ENCODE measurements at regions not wholly inside any gene's neighbourhood (a gene's known extent, or its start where the extent isn't known, plus 50 kb on each side); places are given as distances from the start of the nearest gene placed in this dataset.
A peak's percentile ranks its signal among the peaks of the same experiment; 100 is the strongest.

DNA sequence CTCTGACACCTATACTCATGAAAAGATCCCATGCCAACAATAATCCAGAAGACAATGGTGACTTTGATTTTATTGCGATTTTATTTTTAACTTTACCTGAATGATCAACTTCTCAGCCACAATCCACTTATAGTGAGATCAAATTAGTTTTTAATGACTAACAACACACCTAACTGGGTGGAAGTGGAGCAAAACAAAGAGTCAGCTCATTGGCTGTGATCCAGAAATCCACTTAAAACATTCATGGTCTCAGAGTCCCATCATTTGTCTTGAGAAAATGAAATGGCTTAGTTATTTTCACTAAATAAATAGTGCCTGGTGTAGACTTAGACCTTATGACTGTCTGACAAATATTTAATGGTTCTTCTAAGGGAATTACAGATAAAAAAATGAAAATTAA is 1177.8 kb downstream of the NLGN4Y start:
- no peak for DNase-seq

DNA sequence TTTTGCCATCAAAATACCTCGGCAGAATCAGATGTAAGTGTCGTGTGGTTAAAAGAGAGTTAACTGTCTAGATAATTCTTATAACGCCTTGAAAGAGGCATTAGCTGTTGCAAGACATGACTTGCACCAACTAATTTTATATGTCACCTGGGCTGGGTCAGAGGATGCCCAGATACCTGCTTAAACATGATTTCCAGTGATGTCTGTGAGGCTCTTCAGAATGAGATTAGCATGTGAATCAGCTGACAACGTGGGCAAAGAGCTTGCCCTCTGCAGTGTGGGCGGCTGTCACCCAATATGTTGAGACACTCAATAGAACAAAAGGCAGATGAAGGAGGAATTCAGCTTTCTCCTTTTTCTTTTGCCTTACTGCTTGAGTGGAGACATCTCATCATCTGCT is 1180.6 kb downstream of the NLGN4Y start:
- DNase-seq: no peak

DNA sequence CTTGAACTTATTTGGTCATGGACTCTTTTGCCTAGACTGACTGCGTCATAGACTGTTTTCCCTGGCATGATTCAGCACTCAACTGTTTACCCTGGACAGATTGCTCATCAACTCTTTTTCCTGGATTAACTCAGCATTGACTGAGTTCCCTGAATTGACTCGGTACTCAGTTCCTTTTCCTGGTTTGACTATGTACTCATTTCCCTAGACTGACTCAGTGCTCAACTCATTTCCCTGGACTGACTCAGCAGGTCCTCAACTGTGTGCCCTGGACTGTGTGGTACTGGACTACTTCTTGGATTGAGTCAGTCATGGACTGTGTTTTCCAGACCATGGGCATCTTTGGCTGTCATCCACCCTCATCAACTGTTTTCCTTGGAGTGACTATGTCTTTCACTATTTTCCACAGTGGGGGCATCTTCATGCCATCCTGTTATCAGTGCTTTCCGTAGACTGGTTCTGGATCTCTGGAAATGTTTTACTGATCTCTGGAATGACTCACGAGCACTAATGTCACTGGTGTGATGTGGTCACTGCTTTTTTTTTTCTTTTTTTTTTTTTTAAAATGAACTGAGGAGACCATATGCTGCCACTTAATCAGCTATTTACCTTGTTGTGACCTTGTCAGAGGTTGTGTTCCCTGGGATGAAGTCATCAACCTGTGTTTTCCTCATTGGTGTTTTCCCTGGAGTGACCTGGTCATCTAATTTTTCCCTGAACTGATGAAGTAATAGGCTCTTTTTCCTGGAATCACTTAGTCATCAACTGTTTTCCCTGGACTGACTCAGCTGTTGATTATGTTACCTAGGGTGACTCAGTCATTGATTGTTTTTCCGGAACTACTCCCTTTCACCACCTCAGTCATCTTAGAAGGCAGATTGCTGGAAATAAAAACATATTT is 1225.5 kb downstream of the NLGN4Y start:
- peak; percentile 1 for DNase-seq

DNA sequence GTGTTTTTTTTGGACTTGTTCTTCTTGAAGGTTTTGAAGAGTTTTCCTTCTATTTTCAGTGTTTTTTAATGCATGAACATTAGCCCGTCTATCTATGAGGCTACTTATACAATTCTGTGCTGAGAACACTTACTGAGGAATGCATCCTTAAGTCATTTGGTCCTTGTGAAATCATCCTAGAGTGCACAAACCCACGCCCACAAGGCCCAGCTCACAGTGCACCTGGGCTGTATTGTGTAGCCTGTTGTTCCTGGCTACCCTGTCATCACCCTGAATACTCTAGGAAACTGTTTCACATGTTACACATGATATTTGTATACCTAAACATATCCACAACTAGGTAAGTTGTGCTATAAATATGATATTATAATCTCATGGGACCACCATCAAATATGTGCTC is 1226.7 kb downstream of the NLGN4Y start:
- no peak for DNase-seq

DNA sequence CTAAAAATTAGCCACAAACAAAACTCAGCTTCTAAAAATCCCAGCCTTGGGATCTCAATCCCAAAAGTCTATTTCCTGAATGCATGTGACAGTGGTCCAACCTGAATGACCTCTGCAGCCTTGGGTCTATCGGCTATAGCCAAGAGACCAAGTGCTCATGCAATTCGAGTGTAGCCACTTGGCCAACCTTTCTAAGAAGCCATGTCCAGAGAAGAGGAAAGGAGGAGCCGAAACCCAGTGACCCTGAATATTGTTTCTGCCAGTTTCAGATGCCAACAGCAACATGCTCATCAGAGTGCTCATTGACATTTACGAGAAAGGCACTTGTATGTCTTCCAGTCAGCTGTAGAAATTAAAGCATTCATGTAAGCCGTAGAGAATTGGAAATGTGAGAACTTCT is 1231.9 kb downstream of the NLGN4Y start:
- no peak for DNase-seq

DNA sequence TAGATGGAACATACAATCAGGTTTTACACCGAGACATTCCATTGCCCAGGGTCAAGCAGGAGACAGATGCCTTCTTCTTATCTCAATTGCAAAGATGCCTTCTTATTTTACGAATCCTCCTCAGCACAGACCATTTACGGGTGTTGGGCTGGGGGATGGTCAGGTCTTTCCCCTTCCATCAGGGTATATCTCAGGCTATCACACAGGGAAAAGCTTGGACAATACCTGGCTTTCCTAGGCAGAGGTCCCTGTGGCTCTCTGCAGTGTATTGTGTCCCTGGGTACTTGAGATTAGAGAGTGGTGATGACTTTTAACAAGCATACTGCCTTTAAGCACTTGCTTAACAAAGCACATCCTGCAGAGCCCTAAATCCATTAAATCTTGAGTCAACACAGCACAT is 1249.2 kb downstream of the NLGN4Y start:
- DNase-seq: no peak

DNA sequence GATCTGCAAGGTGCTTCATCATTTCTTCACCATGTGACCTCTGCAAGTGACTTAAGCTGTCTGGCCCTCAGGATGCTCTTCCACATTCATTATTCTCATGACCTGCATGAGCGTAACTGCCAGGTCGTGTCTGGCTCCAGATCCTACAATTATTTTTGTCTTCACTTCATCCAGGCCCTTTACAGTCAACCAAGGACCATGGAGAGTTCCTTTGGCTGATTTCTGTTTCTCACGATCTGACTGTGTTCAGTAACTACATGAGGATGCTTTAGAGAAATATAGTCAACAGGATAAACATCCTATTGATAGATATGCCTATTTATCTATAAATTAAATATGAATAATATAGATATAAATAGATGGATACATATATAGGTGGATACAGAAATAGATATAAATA is 1251.6 kb downstream of the NLGN4Y start:
- DNase-seq: no peak

DNA sequence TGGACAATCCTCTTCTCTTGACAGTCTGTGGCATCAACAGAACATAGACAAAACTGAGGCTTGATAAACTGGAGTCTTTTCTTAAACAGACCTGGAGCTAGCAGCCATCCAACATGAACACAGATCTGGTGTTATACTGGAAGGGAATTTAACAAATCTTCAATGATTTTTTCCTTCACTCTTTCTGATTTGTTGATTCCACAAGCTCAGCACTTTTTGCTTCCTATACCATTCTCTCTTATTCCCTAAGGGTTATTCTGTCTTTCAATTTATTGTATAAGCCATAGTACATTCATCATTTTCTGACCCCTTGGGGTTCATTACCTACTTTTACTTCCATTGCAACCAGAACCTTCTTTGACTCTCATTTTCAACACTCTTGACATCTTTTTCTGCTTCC is 1255.6 kb downstream of the NLGN4Y start:
- DNase-seq: no peak

DNA sequence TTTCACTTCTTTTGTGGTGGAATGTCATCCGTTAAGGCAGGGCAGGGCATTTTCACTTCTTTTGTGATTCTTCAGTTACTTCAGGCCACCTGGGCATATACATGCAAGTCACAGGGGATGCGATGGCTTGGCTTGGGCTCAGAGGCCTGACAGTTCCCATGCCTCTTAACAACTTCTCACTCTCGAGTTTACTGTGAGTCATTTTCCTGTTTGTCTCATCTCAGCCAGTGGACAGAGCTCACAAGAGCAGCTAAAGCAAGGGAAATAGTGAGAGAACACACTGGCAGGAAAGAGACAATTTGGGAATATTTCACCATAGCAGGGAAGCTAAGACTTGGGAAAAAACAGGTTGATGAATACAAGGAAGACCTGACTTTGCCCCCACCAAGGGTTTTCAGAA is 1275.7 kb downstream of the NLGN4Y start:
- no peak for DNase-seq

DNA sequence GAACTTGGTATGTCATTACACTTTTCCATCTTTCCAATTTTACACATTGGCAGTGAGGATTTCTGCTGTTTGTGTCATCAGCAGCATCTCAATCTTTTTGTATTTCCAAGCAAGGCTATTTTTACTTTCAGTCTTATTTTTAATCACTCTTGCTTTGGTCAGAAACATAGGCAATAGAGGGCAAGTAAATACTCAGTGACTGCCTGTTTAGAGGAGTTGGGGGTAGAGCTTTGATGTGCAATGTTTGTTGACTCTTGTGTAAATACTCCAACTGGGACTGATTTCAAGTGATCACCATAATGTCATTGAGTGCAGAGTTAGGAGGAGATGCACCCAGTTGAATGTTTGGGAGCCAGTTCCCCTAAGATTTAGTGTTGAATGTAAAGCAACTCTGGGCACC is 1281.7 kb downstream of the NLGN4Y start:
- no peak for DNase-seq

DNA sequence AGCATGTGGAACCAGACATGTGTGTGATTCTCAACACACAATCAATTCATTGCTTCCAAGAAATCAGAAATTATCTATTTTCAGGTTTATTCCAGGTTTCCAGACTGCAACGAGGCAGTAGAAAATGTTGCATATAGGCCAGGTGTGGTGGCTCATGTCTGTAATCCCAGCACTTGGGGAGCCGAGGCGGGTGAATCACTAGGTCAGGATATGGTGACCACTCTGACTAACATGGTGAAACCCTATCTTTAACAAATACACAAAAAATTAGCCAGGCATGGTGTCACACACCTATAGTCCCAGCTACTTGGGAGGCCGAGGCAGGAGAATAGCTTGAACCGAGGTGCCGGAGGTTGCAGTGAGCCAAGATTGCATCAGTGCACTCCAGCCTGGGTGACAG is 1289.9 kb downstream of the NLGN4Y start:
- no peak for DNase-seq
